HEK293T (cell line): ENCODE measurements at regions not wholly inside any gene's neighbourhood (a gene's known extent, or its start where the extent isn't known, plus 50 kb on each side); places are given as distances from the start of the nearest gene placed in this dataset.

ENCODE experiments used
- CTCF ChIA-PET: fragments of 350-600 bp; formaldehyde crosslinking; extraction: SDS; loops from one replicate; lab custom pipeline; 2021; ENCODE audit warnings: antibody characterized with exemption, inconsistent platforms; lab: Yijun Ruan, JAX
- POLR2A ChIA-PET: fragments of 350-600 bp; formaldehyde crosslinking; extraction: SDS; loops from one replicate; lab custom pipeline; 2020; ENCODE audit warnings: antibody characterized with exemption, inconsistent platforms; lab: Yijun Ruan, JAX
- DNase-seq: peaks from one replicate; pipeline ENCODE4 v3.0.0; 2012; ENCODE audit warnings: mixed read lengths; ENCODE audit errors: extremely low spot score
- ARNT ChIP-seq: fragments of 450-650 bp; IDR thresholded peaks from 2 replicates; pipeline ENCODE4 v1.6.1; 2017; ENCODE audit warnings: mild to moderate bottlenecking
- BHLHE40 ChIP-seq: fragments of 450-650 bp; IDR thresholded peaks from 2 replicates; pipeline ENCODE4 v1.6.1; 2016; ENCODE audit warnings: mild to moderate bottlenecking, moderate library complexity, borderline replicate concordance
- CTBP1 ChIP-seq: fragments of 450-650 bp; IDR thresholded peaks from 2 replicates; pipeline ENCODE4 v1.6.1; 2016; ENCODE audit warnings: borderline replicate concordance
- ELF4 ChIP-seq: fragments of 450-650 bp; IDR thresholded peaks from 2 replicates; pipeline ENCODE4 v1.6.1; 2017; ENCODE audit warnings: antibody characterized with exemption
- FOXA1 ChIP-seq: fragments of 450-650 bp; IDR thresholded peaks from 2 replicates; pipeline ENCODE4 v1.6.1; 2016; ENCODE audit warnings: mild to moderate bottlenecking
- FOXK2 ChIP-seq: fragments of 450-650 bp; IDR thresholded peaks from 2 replicates; pipeline ENCODE4 v1.6.1; 2016; ENCODE audit warnings: mild to moderate bottlenecking
- FOXM1 ChIP-seq: fragments of 450-650 bp; IDR thresholded peaks from 2 replicates; pipeline ENCODE4 v1.6.1; 2017; ENCODE audit warnings: mild to moderate bottlenecking, borderline replicate concordance
- HDGF ChIP-seq: fragments of 450-650 bp; IDR thresholded peaks from 2 replicates; pipeline ENCODE4 v1.6.1; 2017; ENCODE audit warnings: antibody characterized with exemption, borderline replicate concordance
- L3MBTL2 ChIP-seq: fragments of 450-650 bp; conservative IDR thresholded peaks from 2 replicates; pipeline ENCODE4 v1.6.1; 2016; ENCODE audit warnings: mild to moderate bottlenecking
- LEF1 ChIP-seq: fragments of 450-650 bp; IDR thresholded peaks from 2 replicates; pipeline ENCODE4 v1.6.1; 2017; ENCODE audit warnings: mild to moderate bottlenecking, borderline replicate concordance
- NFRKB ChIP-seq: fragments of 450-650 bp; IDR thresholded peaks from 2 replicates; pipeline ENCODE4 v1.6.1; 2016; ENCODE audit warnings: mild to moderate bottlenecking, moderate library complexity
- PKNOX1 ChIP-seq: fragments of 450-650 bp; IDR thresholded peaks from 2 replicates; pipeline ENCODE4 v1.6.1; 2016
- SP1 ChIP-seq: fragments of 450-650 bp; IDR thresholded peaks from 2 replicates; pipeline ENCODE4 v1.6.1; 2017
- SUZ12 ChIP-seq: fragments of 450-650 bp; IDR thresholded peaks from 2 replicates; pipeline ENCODE4 v1.6.1; 2016; ENCODE audit warnings: mild to moderate bottlenecking
- TARDBP ChIP-seq: fragments of 450-650 bp; IDR thresholded peaks from 2 replicates; pipeline ENCODE4 v1.6.1; 2016
- ZNF384 ChIP-seq: fragments of 450-650 bp; IDR thresholded peaks from 2 replicates; pipeline ENCODE4 v1.6.1; 2016

GRCh38 chr13:105058517-105058916, 1476.9 kb downstream of the EFNB2 start:
- DNase-seq = no peak
- TF ChIP-seq FOXM1 (no peak), ARNT (no peak), NFRKB (no peak), CTBP1 (no peak), BHLHE40 (no peak), FOXK2 (no peak), SP1 (no peak), L3MBTL2 (no peak), ZNF384 (no peak), SUZ12 (no peak)
- ChIA-PET POLR2A (no interaction called here), CTCF (no interaction called here)

GRCh38 chr13:105052711-105053110, 1482.8 kb downstream of the EFNB2 start:
- POLR2A ChIA-PET = no interaction called here
- CTCF ChIA-PET = no interaction called here
- DNase-seq = no peak
- TF ChIP-seq PKNOX1 (no peak), CTBP1 (no peak), TARDBP (no peak), BHLHE40 (no peak), FOXA1 (no peak), L3MBTL2 (no peak), SP1 (no peak), ELF4 (no peak), SUZ12 (no peak), ZNF384 (no peak), LEF1 (no peak), FOXK2 (no peak), FOXM1 (no peak), HDGF (no peak), NFRKB (no peak), ARNT (no peak)

GRCh38 chr13:105050686-105051085, 1484.8 kb downstream of the EFNB2 start:
- POLR2A ChIA-PET = no interaction called here
- CTCF ChIA-PET = no interaction called here
- no peak for TF ChIP-seq LEF1
- no peak for TF ChIP-seq TARDBP
- no peak for TF ChIP-seq FOXA1
- TF ChIP-seq FOXK2 = no peak
- no peak for TF ChIP-seq ZNF384
- no peak for TF ChIP-seq BHLHE40
- TF ChIP-seq SP1 = no peak
- TF ChIP-seq FOXM1 = no peak
- no peak for TF ChIP-seq NFRKB
- TF ChIP-seq L3MBTL2 = no peak
- no peak for TF ChIP-seq PKNOX1
- TF ChIP-seq CTBP1 = no peak
- no peak for TF ChIP-seq HDGF
- TF ChIP-seq ARNT = no peak
- no peak for TF ChIP-seq ELF4
- no peak for TF ChIP-seq SUZ12
- DNase-seq = no peak

GRCh38 chr13:105048677-105049076, 1486.8 kb downstream of the EFNB2 start:
- POLR2A ChIA-PET = no interaction called here
- DNase-seq = no peak
- TF ChIP-seq HDGF (no peak), NFRKB (no peak), CTBP1 (no peak), LEF1 (no peak), FOXK2 (no peak), ZNF384 (no peak), L3MBTL2 (no peak), BHLHE40 (no peak), FOXA1 (no peak), SUZ12 (no peak), ELF4 (no peak)
- CTCF ChIA-PET = no interaction called here

- CTCF ChIA-PET = interaction anchor here (0.6 kb wide), 1 partner anchor 514 kb away, joined by 3 read pairs; no protein-coding TSS in a partner anchor
- POLR2A ChIA-PET = no interaction called here
- no peak for DNase-seq
These were observed 1487.7 kb downstream of the EFNB2 start for GRCh38 chr13:105047676-105048295.

GRCh38 chr13:105037110-105037509, 1498.4 kb downstream of the EFNB2 start:
- ChIA-PET POLR2A (no interaction called here), CTCF (no interaction called here)
- no peak for DNase-seq
- no peak for TF ChIP-seq ZNF384
- no peak for TF ChIP-seq CTBP1
- TF ChIP-seq ELF4 = no peak
- no peak for TF ChIP-seq ARNT
- no peak for TF ChIP-seq BHLHE40
- TF ChIP-seq NFRKB = no peak
- TF ChIP-seq LEF1 = no peak
- TF ChIP-seq FOXK2 = no peak
- TF ChIP-seq FOXM1 = no peak
- no peak for TF ChIP-seq SUZ12
- TF ChIP-seq HDGF = no peak
- TF ChIP-seq FOXA1 = no peak
- no peak for TF ChIP-seq L3MBTL2
- TF ChIP-seq SP1 = no peak
- TF ChIP-seq PKNOX1 = no peak
- no peak for TF ChIP-seq TARDBP

More at GRCh38 chr13:105047676-105048295, 1487.7 kb downstream of the EFNB2 start:
- no peak for TF ChIP-seq HDGF
- TF ChIP-seq ELF4 = no peak
- no peak for TF ChIP-seq FOXK2
- TF ChIP-seq ZNF384 = no peak
- TF ChIP-seq SP1 = no peak
- no peak for TF ChIP-seq PKNOX1
- no peak for TF ChIP-seq TARDBP
- TF ChIP-seq SUZ12 = no peak
- TF ChIP-seq L3MBTL2 = no peak
